OCI-LY1 (cell line): ENCODE measurements at regions not wholly inside any gene's neighbourhood (a gene's known extent, or its start where the extent isn't known, plus 50 kb on each side); places are given as distances from the start of the nearest gene placed in this dataset.

ENCODE experiments used
- H2AFZ ChIP-seq: fragments of 200-600 bp; sonication (generic), shearing (Covaris generic); 2 replicates; pipeline ENCODE4 v1.6.0; 2014; ENCODE audit warnings: antibody characterized with exemption, mild to moderate bottlenecking, low read length
- H3F3A ChIP-seq: fragments of 200-600 bp; sonication (generic), shearing (Covaris generic); 2 replicates; pipeline ENCODE4 v1.6.0; 2014; ENCODE audit warnings: mild to moderate bottlenecking, antibody characterized with exemption, low read length, moderate library complexity; ENCODE audit not compliant: insufficient read depth
- H3K27ac ChIP-seq: fragments of 200-600 bp; sonication (generic); 2 replicates; pipeline ENCODE4 v1.5.1; 2014; ENCODE audit warnings: low read length, mixed run types, mild to moderate bottlenecking, low read depth; ENCODE audit not compliant: poor library complexity, severe bottlenecking
- H3K27me3 ChIP-seq: fragments of 200-600 bp; sonication (generic); 2 replicates; pipeline ENCODE4 v1.6.0; 2014; ENCODE audit warnings: antibody characterized with exemption, mild to moderate bottlenecking, low read length, moderate library complexity; ENCODE audit not compliant: insufficient read depth
- H3K36me3 ChIP-seq: fragments of 200-600 bp; sonication (generic); 2 replicates; pipeline ENCODE4 v1.6.1; 2014; ENCODE audit warnings: mild to moderate bottlenecking, antibody characterized with exemption, low read length, moderate library complexity, mixed read lengths; ENCODE audit not compliant: insufficient read depth
- H3K4me1 ChIP-seq: fragments of 200-600 bp; sonication (generic); 2 replicates; pipeline ENCODE4 v1.5.1; 2014; ENCODE audit warnings: mild to moderate bottlenecking, low read length, moderate library complexity; ENCODE audit not compliant: insufficient read depth, severe bottlenecking
- H3K4me2 ChIP-seq: fragments of 200-600 bp; sonication (generic), shearing (Covaris generic); 2 replicates; pipeline ENCODE4 v1.6.1; 2014; ENCODE audit warnings: low read length
- H3K4me3 ChIP-seq: fragments of 200-600 bp; sonication (generic); 2 replicates; pipeline ENCODE4 v1.5.1; 2014; ENCODE audit warnings: low read length, low read depth, mild to moderate bottlenecking, mixed read lengths; ENCODE audit not compliant: poor library complexity, severe bottlenecking
- H3K79me2 ChIP-seq: fragments of 200-600 bp; shearing (Covaris generic); 2 replicates; pipeline ENCODE4 v1.6.1; 2016; ENCODE audit warnings: mixed run types, low read length, mixed read lengths; ENCODE audit not compliant: insufficient read depth
- H3K9ac ChIP-seq: fragments of 200-600 bp; sonication (generic), shearing (Covaris generic); 2 replicates; pipeline ENCODE4 v1.6.1; 2014; ENCODE audit warnings: mild to moderate bottlenecking, low read length, mixed read lengths
- H3K9me2 ChIP-seq: fragments of 200-600 bp; sonication (generic), shearing (Covaris generic); 2 replicates; pipeline ENCODE4 v1.6.1; 2014; ENCODE audit warnings: low read depth, mild to moderate bottlenecking, low read length, mixed read lengths
- H3K9me3 ChIP-seq: fragments of 200-600 bp; shearing (Covaris generic); 2 replicates; pipeline ENCODE4 v1.6.1; 2014; ENCODE audit warnings: low read length, mixed read lengths
- H4K20me1 ChIP-seq: fragments of 200-600 bp; sonication (generic), shearing (Covaris generic); 2 replicates; pipeline ENCODE4 v1.6.0; 2016; ENCODE audit warnings: mild to moderate bottlenecking, low read length; ENCODE audit not compliant: insufficient read depth
- EZH2 ChIP-seq: fragments of 200-600 bp; sonication (generic), shearing (Covaris generic); IDR thresholded peaks from 2 replicates; pipeline ENCODE4 v1.8.0; 2017; ENCODE audit warnings: borderline replicate concordance, mixed run types, mild to moderate bottlenecking, antibody characterized with exemption, low read length, moderate library complexity, mixed read lengths
- TF ChIP-seq, protein P1 (sequence below): fragments of 200-600 bp; sonication (generic), shearing (Covaris generic); IDR thresholded peaks from 2 replicates; pipeline ENCODE4 v1.5.1; 2017; ENCODE audit warnings: mild to moderate bottlenecking, antibody characterized with exemption, low read length, moderate library complexity, mixed read lengths

DNA sequence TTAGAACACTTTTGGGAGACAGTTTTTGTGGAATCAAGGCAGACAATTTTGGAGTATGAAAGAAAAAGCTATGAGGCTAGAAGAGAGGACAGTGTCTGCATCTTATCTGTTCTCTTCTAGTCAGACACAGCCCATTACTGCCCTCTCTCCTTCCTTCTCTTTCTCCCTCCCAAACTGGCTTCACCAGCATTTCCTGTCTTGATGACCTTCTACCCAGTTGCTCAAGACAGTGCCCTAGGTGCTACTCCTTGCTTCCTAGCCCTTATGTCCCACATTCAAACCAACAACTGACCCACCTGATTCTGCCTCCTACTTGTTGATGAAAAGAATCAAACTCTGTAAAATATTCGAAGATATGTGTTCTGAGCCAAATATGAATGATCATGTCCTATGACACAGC is 116.4 kb upstream of the RIPOR2 start:
- Histone ChIP-seq H3K4me3 (no peak overlapping the region), H4K20me1 (no peaks in the 10 kb centered on the region), H3F3A (no peaks in the 10 kb centered on the region), H3K9me2 (no peaks in the 10 kb centered on the region), H3K9ac (no peak overlapping the region), H3K27me3 (no peaks in the 10 kb centered on the region), H3K79me2 (no peaks in the 10 kb centered on the region), H2AFZ (no peak overlapping the region), H3K9me3 (no peaks in the 10 kb centered on the region), H3K36me3 (no peaks in the 10 kb centered on the region), H3K4me2 (no peak overlapping the region), H3K27ac (peak overlapping the region; percentile 96), H3K4me1 (peaks cover 68% of the 10 kb centered on the region)
- TF ChIP-seq, protein P1, sequence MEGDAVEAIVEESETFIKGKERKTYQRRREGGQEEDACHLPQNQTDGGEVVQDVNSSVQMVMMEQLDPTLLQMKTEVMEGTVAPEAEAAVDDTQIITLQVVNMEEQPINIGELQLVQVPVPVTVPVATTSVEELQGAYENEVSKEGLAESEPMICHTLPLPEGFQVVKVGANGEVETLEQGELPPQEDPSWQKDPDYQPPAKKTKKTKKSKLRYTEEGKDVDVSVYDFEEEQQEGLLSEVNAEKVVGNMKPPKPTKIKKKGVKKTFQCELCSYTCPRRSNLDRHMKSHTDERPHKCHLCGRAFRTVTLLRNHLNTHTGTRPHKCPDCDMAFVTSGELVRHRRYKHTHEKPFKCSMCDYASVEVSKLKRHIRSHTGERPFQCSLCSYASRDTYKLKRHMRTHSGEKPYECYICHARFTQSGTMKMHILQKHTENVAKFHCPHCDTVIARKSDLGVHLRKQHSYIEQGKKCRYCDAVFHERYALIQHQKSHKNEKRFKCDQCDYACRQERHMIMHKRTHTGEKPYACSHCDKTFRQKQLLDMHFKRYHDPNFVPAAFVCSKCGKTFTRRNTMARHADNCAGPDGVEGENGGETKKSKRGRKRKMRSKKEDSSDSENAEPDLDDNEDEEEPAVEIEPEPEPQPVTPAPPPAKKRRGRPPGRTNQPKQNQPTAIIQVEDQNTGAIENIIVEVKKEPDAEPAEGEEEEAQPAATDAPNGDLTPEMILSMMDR = no peak
- no peak for TF ChIP-seq EZH2

DNA sequence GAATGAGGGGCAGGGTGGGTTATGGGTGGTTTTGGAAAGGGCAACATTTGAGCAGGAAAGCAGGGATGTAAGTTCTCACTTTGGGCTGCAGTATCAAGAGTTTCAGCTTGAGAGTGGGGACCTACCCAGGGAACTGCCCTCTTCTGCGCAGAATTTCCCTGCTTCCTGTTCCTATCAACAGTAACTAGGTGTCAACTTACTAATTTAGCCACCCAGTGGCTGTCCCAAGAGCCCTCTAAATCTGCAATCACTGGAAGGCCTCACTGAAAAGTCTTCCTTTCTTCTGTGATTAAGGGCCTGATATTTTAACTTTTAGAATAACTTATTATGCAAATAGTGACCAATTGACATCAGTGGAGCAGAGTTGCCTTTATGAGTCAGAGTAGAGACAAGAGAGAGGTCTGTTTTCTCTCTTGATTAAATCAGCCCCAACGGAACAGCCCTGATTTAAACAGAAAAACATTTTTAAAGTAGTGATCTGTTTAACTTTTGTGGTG is 118.2 kb upstream of the RIPOR2 start:
- no peak overlapping the region for H3K9ac ChIP-seq
- no peak for TF ChIP-seq EZH2
- TF ChIP-seq, protein P1 = no peak
- H3K9me2 ChIP-seq = no peaks in the 10 kb centered on the region
- H3F3A ChIP-seq = no peaks in the 10 kb centered on the region
- H3K4me2 ChIP-seq = no peak overlapping the region
- H4K20me1 ChIP-seq = no peaks in the 10 kb centered on the region
- peaks cover 68% of the 10 kb centered on the region for H3K4me1 ChIP-seq
- no peaks in the 10 kb centered on the region for H3K79me2 ChIP-seq
- H2AFZ ChIP-seq = peak overlapping the region; percentile 31; the same call in 1 of the 2 replicates
- no peak overlapping the region for H3K4me3 ChIP-seq
- no peaks in the 10 kb centered on the region for H3K27me3 ChIP-seq
- no peaks in the 10 kb centered on the region for H3K9me3 ChIP-seq
- no peaks in the 10 kb centered on the region for H3K36me3 ChIP-seq
- H3K27ac ChIP-seq = peak overlapping the region; percentile 96

DNA sequence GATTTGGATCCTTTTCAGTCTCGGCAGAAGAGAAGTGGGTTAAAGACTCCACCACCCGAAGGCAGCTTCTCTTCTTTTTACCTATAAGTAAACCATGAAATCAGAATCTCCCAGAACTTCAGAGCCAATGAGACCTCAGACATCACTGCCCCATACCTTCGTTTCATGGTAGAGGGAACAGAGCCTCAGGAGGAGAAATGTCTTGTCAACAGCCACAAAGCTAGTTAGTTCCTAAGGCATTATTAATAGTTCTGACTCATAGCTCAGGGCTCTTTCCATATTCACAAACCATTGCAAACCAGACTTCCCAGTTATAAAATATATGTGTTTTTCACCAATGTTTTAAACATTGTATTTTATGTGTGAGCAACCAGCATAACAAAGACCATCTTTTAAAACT is 118.7 kb upstream of the RIPOR2 start:
- H3K4me1 ChIP-seq = peaks cover 66% of the 10 kb centered on the region
- no peak overlapping the region for H3K4me3 ChIP-seq
- H3K4me2 ChIP-seq = no peak overlapping the region
- TF ChIP-seq EZH2 = no peak
- TF ChIP-seq, protein P1 = no peak
- no peaks in the 10 kb centered on the region for H3K9me2 ChIP-seq
- H3F3A ChIP-seq = no peaks in the 10 kb centered on the region
- no peaks in the 10 kb centered on the region for H3K9me3 ChIP-seq
- H3K27ac ChIP-seq = peak overlapping the region; percentile 96
- no peaks in the 10 kb centered on the region for H3K79me2 ChIP-seq
- no peaks in the 10 kb centered on the region for H3K36me3 ChIP-seq
- H4K20me1 ChIP-seq = no peaks in the 10 kb centered on the region
- H2AFZ ChIP-seq = peak overlapping the region; percentile 31; the same call in 1 of the 2 replicates
- no peak overlapping the region for H3K9ac ChIP-seq
- no peaks in the 10 kb centered on the region for H3K27me3 ChIP-seq
